ENCODE measurements at regions not wholly inside any gene's neighbourhood (a gene's known extent, or its start where the extent isn't known, plus 50 kb on each side); places are given as distances from the start of the nearest gene placed in this dataset.

DNA sequence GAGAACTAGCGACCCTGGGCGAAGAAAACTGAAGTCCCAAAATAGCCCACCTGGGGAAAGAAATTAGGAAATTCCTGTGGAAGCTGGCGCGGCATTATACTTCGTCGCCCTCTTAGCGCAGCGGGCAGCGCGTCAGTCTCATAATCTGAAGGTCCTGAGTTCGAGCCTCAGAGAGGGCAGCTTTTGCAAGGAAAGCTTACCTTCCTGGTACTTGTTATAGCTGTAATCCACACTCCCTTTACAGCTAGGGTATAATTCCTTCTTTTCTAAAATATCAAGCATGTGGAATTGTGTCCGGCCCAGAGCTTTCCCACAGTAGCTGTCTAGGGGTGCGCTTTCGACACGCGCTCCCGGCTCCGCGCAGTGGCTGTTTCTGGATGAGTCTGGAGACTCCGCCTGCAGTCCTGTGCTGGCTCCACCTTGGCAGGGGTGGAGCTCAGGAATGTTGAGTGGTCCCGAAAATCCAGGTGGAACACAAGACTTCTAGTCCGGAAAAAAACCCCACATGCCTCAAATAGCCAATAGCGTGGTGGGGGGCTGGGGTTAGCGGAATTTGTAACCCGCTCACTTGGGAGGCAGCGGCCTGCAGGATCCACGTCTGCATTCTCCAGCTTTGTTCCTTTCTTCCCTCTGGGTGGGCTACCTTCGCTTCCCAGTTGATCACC lies 83.7 kb upstream of the ZNF322 start:
- no peak for ATAC-seq
- ChIA-PET CTCF (no interaction called here), SMC1A (ENCODE audit: uncharacterized antibody, unreplicated experiment) (no interaction called here)

DNA sequence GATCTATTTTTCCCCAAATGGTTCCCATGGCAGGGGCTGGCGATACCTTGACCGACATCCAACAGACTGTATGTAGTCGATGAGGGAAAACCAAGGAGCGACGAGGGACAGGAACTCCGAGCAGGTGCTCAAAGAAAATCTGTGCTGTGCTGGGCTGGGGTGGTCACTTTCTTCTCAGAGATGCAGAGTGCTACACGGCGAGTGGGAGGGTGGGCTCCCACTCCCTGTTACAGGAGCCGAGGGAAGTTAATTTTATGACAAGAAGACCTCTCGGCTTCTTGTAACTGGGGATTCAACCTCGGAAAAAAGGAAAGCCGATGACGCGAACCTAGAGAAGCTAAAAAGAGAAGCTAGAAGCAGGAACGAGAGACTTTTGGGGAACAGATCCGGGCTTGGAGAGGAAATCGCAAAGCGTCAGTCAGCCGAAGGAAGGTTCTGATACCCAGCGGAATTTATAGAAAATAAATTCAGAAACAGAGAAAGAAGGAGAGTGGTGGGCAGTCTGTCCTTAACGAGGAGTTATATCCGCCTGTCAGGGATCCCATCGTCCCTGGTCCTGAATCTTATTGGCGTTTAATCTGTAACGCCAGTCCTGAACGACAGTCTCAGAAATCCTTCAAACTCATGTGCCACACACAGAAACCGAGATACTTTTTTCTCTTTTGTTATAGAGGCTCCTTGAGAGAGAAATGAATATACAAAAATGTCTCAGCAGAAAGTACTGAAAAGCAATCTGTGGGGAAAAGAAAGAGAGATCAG lies 84.6 kb upstream of the ZNF322 start:
- Histone ChIP-seq H3K27ac (ENCODE audit: control insufficient read depth, insufficient read depth) (no peak overlapping the region), H2AFZ (ENCODE audit: control insufficient read depth, low read depth, low read length) (peak overlapping the region; percentile 65), H3K27me3 (replicated peaks in 1 of 2; ENCODE audit: control insufficient read depth in 2 of 2, insufficient read depth in 2 of 2, low read length in 1 of 2) (no peaks in the 10 kb centered on the region), H3K79me2 (ENCODE audit: control insufficient read depth, insufficient read depth, low read length) (no peaks in the 10 kb centered on the region), H3K4me2 (ENCODE audit: control insufficient read depth, insufficient read depth) (peak overlapping the region; percentile 55), H3K9ac (ENCODE audit: control insufficient read depth, insufficient read depth, low read length) (no peak overlapping the region), H3K4me3 (0 out of 2 replicates have a peak overlapping the region, but pooled peaks have one; percentile 8), H3K4me1 (ENCODE audit: control insufficient read depth, insufficient read depth, low read length) (no peaks in the 10 kb centered on the region), H3K36me3 (ENCODE audit: control insufficient read depth in 2 of 2, insufficient read depth in 2 of 2, low read length in 1 of 2) (no peaks in the 10 kb centered on the region), H3K9me3 (replicated peaks; ENCODE audit: control insufficient read depth, insufficient read depth, low read length) (no peaks in the 10 kb centered on the region; the same call in 1 of the 3 replicates), H4K20me1 (ENCODE audit: control insufficient read depth, insufficient read depth) (no peaks in the 10 kb centered on the region)
- CTCF ChIA-PET: no interaction called here
- FAIRE-seq (no peak), DNase-seq (ENCODE audit: low read depth, low spot score) (no peak), ATAC-seq (no peak)
- in situ Hi-C loops (cut with MboI): no loop called here
- RAD21 ChIA-PET (ENCODE audit: unreplicated experiment): no interaction called here
- intact Hi-C loops (cut with micrococcal nuclease; ENCODE audit: unreplicated experiment): no loop called here
- SMC1A ChIA-PET (ENCODE audit: uncharacterized antibody, unreplicated experiment): no interaction called here
- BruUV-seq (replicated peaks): no TSS peak
- WGBS (ENCODE audit: insufficient coverage, insufficient replicate concordance, low lambda C conversion rate, missing lambda C conversion rate): 31% methylated on average over 27 of the region's 27 CpGs
- POLR2A ChIA-PET: no interaction called here
- no peak for TF ChIP-seq ETV6 (conservative IDR thresholded peaks at IDR 0.05 in 1 of 2, IDR thresholded peaks at IDR 0.05 in 1 of 2; ENCODE audit: borderline replicate concordance in 1 of 2, low read depth in 1 of 2)
- TF ChIP-seq FOXM1 (IDR thresholded peaks at IDR 0.05; ENCODE audit: low read depth, low read length): no peak
- TF ChIP-seq PKNOX1 (IDR thresholded peaks at IDR 0.05): no peak
- TF ChIP-seq, protein P1, sequence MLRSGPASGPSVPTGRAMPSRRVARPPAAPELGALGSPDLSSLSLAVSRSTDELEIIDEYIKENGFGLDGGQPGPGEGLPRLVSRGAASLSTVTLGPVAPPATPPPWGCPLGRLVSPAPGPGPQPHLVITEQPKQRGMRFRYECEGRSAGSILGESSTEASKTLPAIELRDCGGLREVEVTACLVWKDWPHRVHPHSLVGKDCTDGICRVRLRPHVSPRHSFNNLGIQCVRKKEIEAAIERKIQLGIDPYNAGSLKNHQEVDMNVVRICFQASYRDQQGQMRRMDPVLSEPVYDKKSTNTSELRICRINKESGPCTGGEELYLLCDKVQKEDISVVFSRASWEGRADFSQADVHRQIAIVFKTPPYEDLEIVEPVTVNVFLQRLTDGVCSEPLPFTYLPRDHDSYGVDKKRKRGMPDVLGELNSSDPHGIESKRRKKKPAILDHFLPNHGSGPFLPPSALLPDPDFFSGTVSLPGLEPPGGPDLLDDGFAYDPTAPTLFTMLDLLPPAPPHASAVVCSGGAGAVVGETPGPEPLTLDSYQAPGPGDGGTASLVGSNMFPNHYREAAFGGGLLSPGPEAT (IDR thresholded peaks at IDR 0.05; ENCODE audit: low read depth): no peak
- TF ChIP-seq MEF2A (IDR thresholded peaks at IDR 0.05; ENCODE audit: insufficient read depth, low read depth, low read length): no peak
- no peak for TF ChIP-seq PBX3 (IDR thresholded peaks at IDR 0.05; ENCODE audit: insufficient replicate concordance, low read depth, low read length)

More for the DNA sequence above, 83.7 kb upstream of the ZNF322 start:
- Histone ChIP-seq H3K4me1 (ENCODE audit: control insufficient read depth, insufficient read depth, low read length) (no peaks in the 10 kb centered on the region), H3K27me3 (replicated peaks in 1 of 2; ENCODE audit: control insufficient read depth in 2 of 2, insufficient read depth in 2 of 2, low read length in 1 of 2) (no peaks in the 10 kb centered on the region), H4K20me1 (ENCODE audit: control insufficient read depth, insufficient read depth) (no peaks in the 10 kb centered on the region), H3K9ac (ENCODE audit: control insufficient read depth, insufficient read depth, low read length) (no peak overlapping the region), H3K79me2 (ENCODE audit: control insufficient read depth, insufficient read depth, low read length) (no peaks in the 10 kb centered on the region), H3K9me3 (replicated peaks; ENCODE audit: control insufficient read depth, insufficient read depth, low read length) (no peaks in the 10 kb centered on the region; the same call in 1 of the 3 replicates), H3K36me3 (ENCODE audit: control insufficient read depth in 2 of 2, insufficient read depth in 2 of 2, low read length in 1 of 2) (no peaks in the 10 kb centered on the region), H3K27ac (ENCODE audit: control insufficient read depth, insufficient read depth) (no peak overlapping the region), H2AFZ (ENCODE audit: control insufficient read depth, low read depth, low read length) (no peak overlapping the region), H3K4me2 (ENCODE audit: control insufficient read depth, insufficient read depth) (peak overlapping the region; percentile 42), H3K4me3 (0 out of 2 replicates have a peak overlapping the region, but pooled peaks have one; percentile 8)
- BruUV-seq (replicated peaks): no TSS peak
- WGBS (ENCODE audit: insufficient coverage, insufficient replicate concordance, low lambda C conversion rate, missing lambda C conversion rate): 57% methylated on average over 25 of the region's 28 CpGs
- ChIA-PET RAD21 (ENCODE audit: unreplicated experiment) (no interaction called here), POLR2A (no interaction called here)
- intact Hi-C loops (cut with micrococcal nuclease; ENCODE audit: unreplicated experiment) (no loop called here), in situ Hi-C loops (cut with MboI) (no loop called here)
- no peak for FAIRE-seq
- DNase-seq (ENCODE audit: low read depth, low spot score): no peak
- TF ChIP-seq ZNF384 (IDR thresholded peaks at IDR 0.05; ENCODE audit: borderline replicate concordance, low read depth, low read length) (no peak), NFIC (IDR thresholded peaks at IDR 0.05; ENCODE audit: low read depth, low read length) (no peak), GATAD2B (conservative IDR thresholded peaks at IDR 0.05; ENCODE audit: low read depth) (no peak), MEF2A (IDR thresholded peaks at IDR 0.05; ENCODE audit: insufficient read depth, low read depth, low read length) (0 out of 2 replicates have a peak, but pooled peaks have one; percentile 5), TBL1XR1 (IDR thresholded peaks at IDR 0.05; ENCODE audit: low read depth, low read length) (no peak), RFX5 (IDR thresholded peaks at IDR 0.05; ENCODE audit: low read depth, low read length) (no peak)
